Neural cell (in vitro differentiated cells): ENCODE measurements at regions not wholly inside any gene's neighbourhood (a gene's known extent, or its start where the extent isn't known, plus 50 kb on each side); places are given as distances from the start of the nearest gene placed in this dataset.

Experiments used
- POLR2AphosphoS5 ChIP-seq: IDR thresholded peaks from 2 replicates; pipeline ENCODE4 v1.6.1; 2012
- RAD21 ChIP-seq: fragments of 450-650 bp; conservative IDR thresholded peaks from 2 replicates; pipeline ENCODE4 v1.6.1; 2014; ENCODE audit warnings: antibody characterized with exemption, mild to moderate bottlenecking, moderate library complexity

GRCh38 chr3:127053026-127053425 is 70.1 kb downstream of the PLXNA1 start:
- TF ChIP-seq POLR2AphosphoS5 = no peak
- TF ChIP-seq RAD21 = no peak
